IMR-90 (cell line): ENCODE measurements at regions not wholly inside any gene's neighbourhood (a gene's known extent, or its start where the extent isn't known, plus 50 kb on each side); places are given as distances from the start of the nearest gene placed in this dataset.

Experiments used
- ATAC-seq: fragments of 200-7000 bp; cut with Tn5 transposase; 2 replicates; pipeline ENCODE4 v1.9.1; 2020; ENCODE audit warnings: low read depth, mild to moderate bottlenecking, moderate library complexity
- BruUV-seq: library from RNA; stranded (reverse); fragments of 400-500 nt; replicated peaks from 2 replicates; lab custom pipeline; 2021; lab: Mats Ljungman, UMichigan
- CTCF ChIA-PET: fragments of 300-600 bp; formaldehyde crosslinking; extraction: SDS; loops from one replicate; lab custom pipeline; 2021; ENCODE audit warnings: antibody characterized with exemption; lab: Yijun Ruan, JAX
- POLR2A ChIA-PET: fragments of 300-600 bp; sonication (Branson Sonifier 250); formaldehyde crosslinking; loops from one replicate; lab custom pipeline; 2022; ENCODE audit warnings: antibody characterized with exemption; ENCODE audit not compliant: unreplicated experiment; lab: Charles Lee
- DNase-seq: peaks from one replicate; pipeline ENCODE4 v3.0.0; 2013
- H2AFZ ChIP-seq: replicated peaks from 2 replicates; pipeline ENCODE3; 2013; ENCODE audit warnings: low read length, mild to moderate bottlenecking; ENCODE audit not compliant: poor library complexity
- H2AK5ac ChIP-seq: 2 replicates; pipeline ENCODE4 v1.6.1; 2013; ENCODE audit warnings: low read depth, low read length, inconsistent platforms
- H2AK9ac ChIP-seq: replicated peaks from 2 replicates; pipeline ENCODE3; 2013; ENCODE audit warnings: mild to moderate bottlenecking, low read depth, low read length, moderate library complexity; ENCODE audit not compliant: poor library complexity
- H2BK120ac ChIP-seq: 2 replicates; pipeline ENCODE4 v1.6.1; 2013; ENCODE audit warnings: low read depth, low read length, inconsistent platforms
- H2BK15ac ChIP-seq: 3 replicates; pipeline ENCODE4 v1.6.1; 2013; ENCODE audit warnings: low read depth, low read length, inconsistent platforms
- H2BK20ac ChIP-seq: 2 replicates; pipeline ENCODE4 v1.6.1; 2013; ENCODE audit warnings: low read depth, mild to moderate bottlenecking, inconsistent platforms, low read length, moderate library complexity
- H2BK5ac ChIP-seq: 2 replicates; pipeline ENCODE4 v1.6.1; 2013; ENCODE audit warnings: mild to moderate bottlenecking, low read depth, low read length, inconsistent platforms; ENCODE audit not compliant: poor library complexity, severe bottlenecking
- H3K14ac ChIP-seq: replicated peaks from 2 replicates; pipeline ENCODE4 v1.6.1; 2013; ENCODE audit warnings: low read depth, low read length, inconsistent platforms
- H3K18ac ChIP-seq: 2 replicates; pipeline ENCODE4 v1.6.1; 2013; ENCODE audit warnings: low read depth, low read length, control low read depth
- H3K23ac ChIP-seq: 2 replicates; pipeline ENCODE4 v1.6.1; 2013; ENCODE audit warnings: low read depth, low read length, inconsistent platforms
- H3K27ac ChIP-seq: 2 replicates; pipeline ENCODE4 v1.5.1; 2013; ENCODE audit warnings: mild to moderate bottlenecking, control low read depth, low read length; ENCODE audit not compliant: insufficient read depth
- H3K27me3 ChIP-seq: 2 replicates; pipeline ENCODE4 v1.6.1; 2013; ENCODE audit warnings: low read length; ENCODE audit not compliant: control insufficient read depth, insufficient read depth
- H3K36me3 ChIP-seq: 2 replicates; pipeline ENCODE4 v1.6.1; 2013; ENCODE audit warnings: low read length, mixed read lengths; ENCODE audit not compliant: control insufficient read depth, insufficient read depth
- H3K4ac ChIP-seq: 2 replicates; pipeline ENCODE4 v1.6.1; 2013; ENCODE audit warnings: low read depth, low read length, inconsistent platforms
- H3K4me1 ChIP-seq: 2 replicates; pipeline ENCODE4 v1.6.1; 2013; ENCODE audit warnings: low read length, mixed read lengths; ENCODE audit not compliant: control insufficient read depth, insufficient read depth
- H3K4me2 ChIP-seq: 2 replicates; pipeline ENCODE4 v1.6.1; 2013; ENCODE audit warnings: low read depth, mild to moderate bottlenecking, control low read depth, low read length, moderate library complexity
- H3K4me3 ChIP-seq: 2 replicates; pipeline ENCODE4 v1.5.1; 2013; ENCODE audit warnings: low read depth, mild to moderate bottlenecking, control low read depth, low read length, moderate library complexity; ENCODE audit not compliant: insufficient read depth
- H3K56ac ChIP-seq: 2 replicates; pipeline ENCODE4 v1.6.1; 2013; ENCODE audit warnings: low read length, inconsistent platforms; ENCODE audit not compliant: insufficient read depth; ENCODE audit errors: extremely low read depth
- H3K79me1 ChIP-seq, 2 experiments: 2 replicates each; pipeline ENCODE4 v1.6.1; 2013; ENCODE audit warnings: low read length in 2 of 2, inconsistent platforms in 1 of 2, low read depth in 1 of 2
- H3K9ac ChIP-seq: 2 replicates; pipeline ENCODE4 v1.6.1; 2013; ENCODE audit warnings: low read depth, low read length, control low read depth
- H3K9me1 ChIP-seq: 2 replicates; pipeline ENCODE4 v1.6.1; 2013; ENCODE audit warnings: low read length, inconsistent platforms; ENCODE audit not compliant: insufficient read depth
- H3K9me3 ChIP-seq: 2 replicates; pipeline ENCODE4 v1.6.1; 2013; ENCODE audit warnings: low read length; ENCODE audit not compliant: control insufficient read depth, insufficient read depth
- H4K20me1 ChIP-seq: 2 replicates; pipeline ENCODE4 v1.6.1; 2013; ENCODE audit warnings: low read length, inconsistent platforms; ENCODE audit not compliant: insufficient read depth
- H4K5ac ChIP-seq: 2 replicates; pipeline ENCODE4 v1.6.1; 2013; ENCODE audit warnings: mild to moderate bottlenecking, low read depth, low read length, control low read depth
- H4K8ac ChIP-seq, 2 experiments: 2 replicates each; pipeline ENCODE4 v1.6.1; 2013; ENCODE audit warnings: low read depth in 2 of 2, low read length in 2 of 2, control low read depth in 1 of 2, inconsistent platforms in 1 of 2
- H4K91ac ChIP-seq: 2 replicates; pipeline ENCODE4 v1.6.1; 2013; ENCODE audit warnings: low read depth, low read length, inconsistent platforms; ENCODE audit not compliant: insufficient read depth
- WGBS, 2 experiments: methylation state at CpG; one replicate each; pipeline versions ENCODE4 v1.1.5 to v1.1.7; 2013; ENCODE audit warnings: missing lambda C conversion rate in 2 of 2; ENCODE audit not compliant: insufficient read length in 1 of 2; ENCODE audit errors: extremely low coverage in 2 of 2; 5-methylcytosine and 5-hydroxymethylcytosine counted together
- dilution Hi-C: fragments of 300-500 bp; cut with HindIII; formaldehyde crosslinking; loops from one replicate; pipeline ENCODE4 v1.14.3; 2018; ENCODE audit warnings: low sequenced_read_pairs; ENCODE audit not compliant: unreplicated experiment
- in situ Hi-C: fragments of 300-500 bp; cut with MboI; formaldehyde crosslinking; loops from 3 replicates; pipeline ENCODE4 v1.14.3; 2019; ENCODE audit warnings: low sequenced_read_pairs, inconsistent platforms, mixed read lengths
- intact Hi-C: fragments of 100-400 bp; cut with micrococcal nuclease; formaldehyde crosslinking; loops from 2 replicates; pipeline ENCODE4 v1.10.0; 2022
- TF ChIP-seq, protein P1 (sequence below): fragments of 150-350 bp; IDR thresholded peaks from 2 replicates; pipeline ENCODE4 v1.6.1; 2016; ENCODE audit warnings: low read depth, mild to moderate bottlenecking, low read length, moderate library complexity, borderline replicate concordance

DNA sequence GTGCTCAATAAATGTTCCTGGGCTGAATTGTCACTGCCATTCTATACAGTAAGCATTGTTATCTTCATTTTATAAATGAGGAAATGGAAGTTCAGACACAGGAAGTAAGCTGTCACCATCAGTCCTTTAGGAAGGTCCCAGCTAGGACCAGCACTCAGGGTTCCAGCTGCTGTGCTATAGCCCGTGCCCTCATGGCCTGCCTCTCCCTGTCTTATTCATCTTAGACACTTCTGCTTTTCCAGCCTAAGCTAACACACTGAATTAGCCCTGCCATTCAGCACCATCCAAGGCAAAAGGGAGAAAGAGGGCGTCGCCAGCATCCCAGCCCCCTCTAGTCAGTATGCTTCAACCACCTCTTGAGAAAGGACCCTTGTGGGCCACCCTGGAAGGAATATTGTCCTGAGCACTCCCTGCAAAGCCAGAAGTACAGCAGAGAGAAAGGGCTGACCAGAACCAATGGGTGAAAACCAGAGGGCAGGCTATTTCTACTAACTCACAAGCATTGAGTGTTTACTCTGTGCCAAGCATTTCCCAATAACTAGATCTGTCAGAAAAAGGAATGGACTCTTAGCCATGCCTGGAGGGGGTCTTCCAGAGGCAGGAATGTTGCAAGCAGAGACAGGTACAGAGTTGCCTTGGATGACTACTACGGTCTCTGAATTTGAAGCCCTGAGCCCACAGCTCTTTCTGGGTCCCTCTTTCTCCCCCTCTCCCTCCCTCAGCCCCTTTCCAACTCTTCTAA lies 77.9 kb upstream of the NFIA start:
- BruUV-seq = no TSS peak
- dilution Hi-C loops = no loop called here

More for the DNA sequence above, 77.9 kb upstream of the NFIA start:
- no CpG with 5 or more reads among the region's 4 CpGs for WGBS, 2 experiments
- H2BK5ac ChIP-seq = no peak overlapping the region
- intact Hi-C loops (no loop called here), in situ Hi-C loops (no loop called here)
- H4K8ac ChIP-seq = no peak overlapping the region
- peaks cover 6% of the 10 kb centered on the region for H3K27me3 ChIP-seq
- no peak overlapping the region for H2BK15ac ChIP-seq
- no peaks in the 10 kb centered on the region for H3K4me1 ChIP-seq
- H3K9me3 ChIP-seq = no peaks in the 10 kb centered on the region
- H3K36me3 ChIP-seq = no peaks in the 10 kb centered on the region
- no peak overlapping the region for H2AK9ac ChIP-seq
- CTCF ChIA-PET = no interaction called here
- no peak overlapping the region for H4K91ac ChIP-seq
- no peak overlapping the region for H3K14ac ChIP-seq
- H3K9ac ChIP-seq = no peak overlapping the region
- TF ChIP-seq, protein P1, sequence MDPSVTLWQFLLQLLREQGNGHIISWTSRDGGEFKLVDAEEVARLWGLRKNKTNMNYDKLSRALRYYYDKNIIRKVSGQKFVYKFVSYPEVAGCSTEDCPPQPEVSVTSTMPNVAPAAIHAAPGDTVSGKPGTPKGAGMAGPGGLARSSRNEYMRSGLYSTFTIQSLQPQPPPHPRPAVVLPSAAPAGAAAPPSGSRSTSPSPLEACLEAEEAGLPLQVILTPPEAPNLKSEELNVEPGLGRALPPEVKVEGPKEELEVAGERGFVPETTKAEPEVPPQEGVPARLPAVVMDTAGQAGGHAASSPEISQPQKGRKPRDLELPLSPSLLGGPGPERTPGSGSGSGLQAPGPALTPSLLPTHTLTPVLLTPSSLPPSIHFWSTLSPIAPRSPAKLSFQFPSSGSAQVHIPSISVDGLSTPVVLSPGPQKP = no peak
- no peaks in the 10 kb centered on the region for H3K9me1 ChIP-seq
- ATAC-seq (no peak), DNase-seq (no peak)
- no peak overlapping the region for H3K27ac ChIP-seq
- H2BK120ac ChIP-seq = no peak overlapping the region
- POLR2A ChIA-PET = no interaction called here
- H4K20me1 ChIP-seq = no peaks in the 10 kb centered on the region
- H3K4ac ChIP-seq = no peak overlapping the region
- H3K4me3 ChIP-seq = no peak overlapping the region
- no peak overlapping the region for H2AK5ac ChIP-seq
- no peak overlapping the region for H3K23ac ChIP-seq
- H3K18ac ChIP-seq = no peak overlapping the region
- no peak overlapping the region for H2AFZ ChIP-seq
- no peak overlapping the region for H3K56ac ChIP-seq
- no peaks in the 10 kb centered on the region for H3K79me1 ChIP-seq
- no peak overlapping the region for H3K4me2 ChIP-seq
- H2BK20ac ChIP-seq = no peak overlapping the region
- H4K5ac ChIP-seq = no peak overlapping the region
